GM18907 (cell line): ENCODE measurements at regions not wholly inside any gene's neighbourhood (a gene's known extent, or its start where the extent isn't known, plus 50 kb on each side); places are given as distances from the start of the nearest gene placed in this dataset.
"Not testable (repeated sequence)": the region's sequence is repeated elsewhere in the genome, so short reads cannot be mapped to it uniquely, and the experiment has no call there.

Experiments used
- ATAC-seq: cut with Tn5 transposase; IDR thresholded peaks from one replicate; pipeline ENCODE4 v1.9.1; 2021; ENCODE audit warnings: mild to moderate bottlenecking, moderate library complexity; ENCODE audit not compliant: unreplicated experiment

- ATAC-seq: no peak
Observed at GRCh38 chr17:73834684-73835343, 190.6 kb upstream of the SDK2 start.

DNA sequence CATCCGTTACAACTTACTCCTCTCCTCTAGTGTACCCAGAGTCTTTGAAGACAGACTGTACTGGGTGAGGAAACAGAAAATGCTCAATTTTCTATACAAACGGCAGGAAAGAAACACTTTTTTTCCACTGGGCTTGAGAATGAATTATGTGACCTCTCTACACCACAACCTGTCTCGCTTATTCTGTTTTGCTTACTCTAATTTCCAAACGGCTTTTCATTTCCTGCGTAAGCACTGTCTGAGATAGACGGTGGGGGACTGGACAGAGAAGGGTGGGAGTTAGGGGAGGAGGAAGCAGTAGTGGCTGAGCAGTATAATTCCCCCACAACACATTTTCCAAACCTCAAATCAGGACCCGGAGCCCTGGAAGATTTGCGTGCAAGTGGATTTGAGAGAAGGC is 191.4 kb upstream of the SDK2 start:
- ATAC-seq: no peak

DNA sequence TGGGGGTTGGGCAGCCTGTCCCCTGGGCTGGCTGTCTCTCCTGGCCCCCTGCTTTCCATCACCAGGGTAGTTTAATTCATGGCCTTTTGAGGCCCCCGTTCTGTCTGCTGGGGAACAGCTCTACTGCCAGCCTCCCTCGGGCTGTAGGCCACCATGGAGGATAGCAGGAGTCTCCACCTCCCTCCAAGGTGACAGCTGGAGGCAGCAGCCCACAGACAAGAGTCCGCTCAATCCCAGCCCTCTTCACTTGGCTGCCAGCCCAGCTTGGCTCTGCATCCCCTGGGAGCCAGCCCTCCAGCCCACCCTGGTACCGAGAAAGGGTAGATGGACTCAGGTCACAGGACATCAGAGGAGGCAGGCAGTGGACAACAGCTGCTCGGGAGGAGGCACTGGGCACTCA is 194.6 kb upstream of the SDK2 start:
- no peak for ATAC-seq

DNA sequence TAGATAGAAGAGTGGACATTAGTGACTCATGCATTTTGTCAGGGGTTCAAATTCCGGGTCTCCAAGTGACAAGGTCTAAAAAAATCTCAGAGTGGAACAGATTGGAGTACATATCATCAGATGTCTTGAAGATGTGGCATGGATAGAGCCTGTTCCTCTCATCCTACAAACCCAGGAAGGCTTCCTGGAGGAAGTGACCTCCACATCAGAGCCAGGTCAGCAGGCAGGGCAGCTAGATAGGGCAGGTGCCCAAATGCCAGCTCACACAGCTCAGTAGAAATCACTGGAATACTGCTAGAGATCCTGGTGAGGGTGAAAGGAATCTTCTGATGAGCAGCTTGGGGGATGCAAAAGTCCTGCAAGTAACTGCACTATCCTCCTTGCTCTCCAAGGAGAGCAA is 196.6 kb upstream of the SDK2 start:
- no peak for ATAC-seq

GRCh38 chr17:73841431-73842060 is 197.3 kb upstream of the SDK2 start:
- ATAC-seq: no peak

DNA sequence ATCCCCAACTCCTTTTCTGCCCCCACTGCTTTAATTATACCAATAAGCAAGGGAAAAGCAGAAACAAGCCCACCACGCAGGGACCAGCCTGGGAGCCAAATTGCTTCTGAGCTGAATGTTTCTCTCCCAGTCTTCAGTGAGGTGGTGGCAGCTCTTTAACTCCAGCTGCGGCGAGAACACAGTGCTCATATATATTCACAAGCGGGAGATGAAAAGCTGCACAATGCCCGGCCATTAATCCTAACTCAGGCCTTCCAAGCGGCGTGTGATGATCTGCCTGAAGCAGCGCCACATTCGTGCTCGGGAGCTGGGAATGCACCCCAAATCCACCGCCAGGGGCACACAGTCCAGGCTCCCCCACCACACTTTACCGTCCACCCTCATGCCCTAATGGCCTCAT is 203.7 kb upstream of the SDK2 start:
- ATAC-seq: no peak

DNA sequence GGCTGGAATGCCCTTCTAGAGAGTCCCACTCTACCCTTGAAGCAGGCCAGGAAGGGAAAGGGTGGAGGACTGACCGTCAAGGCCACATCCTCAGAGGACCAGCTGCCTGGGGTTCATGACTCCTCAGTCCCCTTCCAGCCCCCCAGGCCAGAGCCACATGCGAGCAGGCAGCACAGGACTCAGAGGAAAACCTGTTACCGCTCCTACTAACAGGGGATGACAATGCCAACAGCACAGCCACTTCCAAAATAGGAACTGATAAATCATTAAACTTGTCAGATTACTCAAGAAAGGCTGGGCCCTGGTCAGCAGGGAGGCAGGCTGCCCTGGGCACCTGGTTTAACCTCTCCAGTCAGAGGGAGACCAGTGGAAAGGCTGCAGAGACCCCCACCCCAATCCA is 206.2 kb upstream of the SDK2 start:
- no peak for ATAC-seq

DNA sequence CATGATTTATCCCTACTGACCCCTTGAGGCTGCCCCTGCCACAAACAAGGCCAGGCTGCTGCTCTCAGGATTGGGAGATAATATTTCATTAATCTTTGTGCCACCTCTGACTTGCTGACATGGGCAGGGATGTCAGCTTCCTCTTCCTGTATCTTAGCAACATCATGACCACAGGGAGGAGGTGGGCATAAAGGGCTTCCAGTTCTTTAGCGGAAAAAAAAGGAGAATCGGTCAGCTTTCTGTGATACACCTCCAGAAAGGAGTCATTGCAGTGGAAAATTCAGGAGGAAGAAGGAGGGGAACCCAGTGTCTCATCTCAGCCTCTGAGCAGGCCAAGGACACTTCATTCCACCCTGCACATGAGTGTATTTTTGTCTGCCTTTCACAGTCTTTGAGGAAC is 206.8 kb upstream of the SDK2 start:
- no peak for ATAC-seq

- no peak for ATAC-seq
Observed at GRCh38 chr17:73851921-73852320, 207.7 kb upstream of the SDK2 start.

GRCh38 chr17:73855720-73856333 is 211.6 kb upstream of the SDK2 start:
- ATAC-seq: no peak

- no peak for ATAC-seq
Observed at GRCh38 chr17:73856556-73856955, 212.3 kb upstream of the SDK2 start.

DNA sequence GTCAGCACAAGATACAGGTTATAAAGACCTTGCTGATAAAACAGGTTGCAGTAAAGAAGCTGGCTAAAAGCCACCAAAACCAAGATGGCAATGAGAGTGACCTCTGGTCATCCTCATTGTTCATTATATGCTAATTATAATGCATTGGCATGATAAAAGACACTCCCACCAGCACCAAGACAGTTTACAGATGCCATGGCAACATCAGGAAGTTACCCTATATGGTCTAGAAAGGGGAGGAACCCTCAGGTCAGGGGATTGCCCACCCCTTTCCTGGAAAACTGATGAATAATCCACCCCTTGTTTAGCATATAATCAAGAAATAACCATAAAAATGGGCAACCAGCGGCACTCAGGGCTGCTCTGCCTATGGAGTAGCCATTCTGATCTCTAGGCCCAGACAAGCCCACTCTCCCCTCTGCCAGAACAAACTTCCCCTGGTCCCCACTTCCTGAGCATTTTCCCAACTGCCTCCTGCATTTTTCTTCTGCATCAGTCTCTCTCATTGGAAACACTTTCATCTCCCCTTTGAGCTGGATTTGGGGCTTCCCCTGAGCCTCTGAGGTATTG is 215.3 kb upstream of the SDK2 start:
- not testable (repeated sequence) for ATAC-seq

DNA sequence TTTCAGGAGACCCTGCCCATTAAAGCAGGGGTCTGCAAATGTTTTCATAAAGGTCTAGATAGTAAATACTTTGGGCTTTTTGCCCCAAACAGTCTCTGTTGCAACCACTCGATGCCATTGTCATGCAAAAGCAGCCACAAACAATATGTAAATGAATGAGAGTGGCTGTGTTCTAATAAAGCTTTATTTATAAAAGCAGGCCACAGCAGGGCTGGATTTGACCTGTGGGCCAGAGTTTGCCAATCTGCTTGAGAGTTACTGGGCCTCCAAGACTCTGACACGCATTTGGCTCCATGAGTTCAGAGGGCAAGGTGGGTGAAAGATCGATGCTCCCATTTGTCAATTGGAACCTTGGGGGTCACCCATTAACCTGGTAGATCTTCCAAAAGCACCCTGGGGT is 217.3 kb upstream of the SDK2 start:
- ATAC-seq: no peak

DNA sequence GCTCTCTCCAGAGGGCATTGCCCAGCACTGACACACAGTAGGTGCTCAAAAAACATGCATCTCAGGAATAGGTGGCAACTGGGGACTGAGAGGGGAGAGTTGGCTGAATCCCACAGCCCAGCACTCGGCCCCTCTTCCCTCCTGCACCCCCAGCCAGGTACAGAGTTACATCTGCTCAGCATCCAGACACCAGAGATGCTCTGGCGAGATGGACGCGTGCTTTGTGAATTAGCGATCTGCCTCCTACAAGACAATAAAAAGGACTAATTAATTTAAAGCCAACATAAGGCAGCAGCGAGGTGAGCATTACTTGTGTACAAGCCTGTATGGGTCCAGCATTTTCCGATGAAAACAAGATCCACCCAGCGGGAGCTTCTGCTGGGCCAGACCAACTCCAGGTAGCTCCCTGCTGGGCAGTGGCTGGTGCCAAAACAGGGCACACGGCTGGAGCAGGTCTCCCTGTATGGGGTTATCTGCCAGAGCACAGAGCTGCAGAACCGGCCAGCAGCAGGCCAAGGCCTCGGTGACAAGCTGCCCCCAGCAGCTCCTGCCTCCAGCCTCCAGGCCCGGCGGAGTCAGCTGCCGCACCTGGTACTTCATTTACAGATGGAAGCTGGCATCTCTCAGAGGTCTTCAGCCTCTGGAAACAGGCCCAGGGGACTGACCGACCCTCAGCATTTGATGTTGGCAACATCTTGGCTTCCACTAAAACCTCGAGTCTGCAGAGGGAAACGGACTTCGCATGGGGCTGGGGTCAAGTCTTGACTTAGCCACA is 219.7 kb upstream of the SDK2 start:
- ATAC-seq: no peak

GRCh38 chr17:73865831-73866230 is 221.6 kb upstream of the SDK2 start:
- ATAC-seq: no peak

GRCh38 chr17:73867056-73867455 is 222.8 kb upstream of the SDK2 start:
- ATAC-seq: no peak

GRCh38 chr17:73870068-73870467 is 225.8 kb upstream of the SDK2 start:
- ATAC-seq: no peak

GRCh38 chr17:73870473-73870872 is 226.2 kb upstream of the SDK2 start:
- ATAC-seq: no peak

DNA sequence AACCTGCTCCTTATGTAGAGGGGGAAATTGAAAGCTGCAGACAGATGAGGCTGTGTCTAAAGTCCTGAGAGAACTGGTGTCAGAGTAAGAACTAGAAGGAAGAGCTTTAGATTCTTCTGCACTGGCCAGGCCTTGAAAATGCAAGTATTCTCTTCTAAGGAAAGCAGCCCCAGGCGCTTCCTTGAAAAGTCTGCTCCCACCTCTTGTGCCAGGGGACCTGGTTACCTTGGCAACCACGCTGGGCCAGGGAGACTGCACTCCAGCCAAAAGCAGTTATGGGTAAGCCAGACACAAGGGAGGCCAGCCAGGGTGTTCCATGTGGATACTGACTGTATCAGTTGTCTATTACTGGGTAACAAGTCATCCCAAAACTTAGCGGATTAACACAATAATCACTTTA is 228.6 kb upstream of the SDK2 start:
- no peak for ATAC-seq

DNA sequence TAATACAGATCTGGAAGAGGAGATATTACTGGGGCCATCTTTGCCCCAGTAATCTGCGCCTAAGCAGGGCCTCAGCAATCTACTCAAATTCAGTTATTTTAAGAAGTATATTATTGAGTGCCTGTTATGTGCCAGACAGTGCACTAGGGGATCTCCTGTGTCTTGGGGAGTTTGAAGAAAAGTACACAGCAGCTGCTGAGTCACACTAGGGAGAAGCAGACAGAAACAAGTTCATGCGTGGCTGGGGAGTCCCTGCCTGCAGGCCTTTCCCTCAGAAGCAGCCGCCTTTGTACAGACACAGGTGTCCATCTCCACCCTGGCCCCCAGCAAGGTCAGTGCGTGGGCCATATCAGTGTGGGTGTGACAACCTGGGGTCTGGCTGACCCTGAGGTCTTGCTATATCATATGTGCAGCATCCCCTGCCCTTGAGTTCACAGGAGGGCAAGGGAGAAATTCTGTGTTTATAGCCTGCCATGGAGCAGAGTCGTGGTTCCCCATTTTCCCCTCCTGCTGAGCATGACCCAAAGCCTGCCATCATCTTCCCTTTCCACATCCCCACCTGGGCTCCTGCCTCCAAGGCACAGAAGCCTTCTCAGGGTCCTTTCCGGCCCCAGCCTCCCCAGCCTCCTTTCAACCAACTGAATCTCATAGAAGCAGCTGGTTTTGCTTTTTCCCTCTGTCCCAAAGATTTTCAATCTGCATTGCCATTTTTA is 229.9 kb upstream of the SDK2 start:
- peak; percentile 62 for ATAC-seq

GRCh38 chr17:73875346-73875745 is 231.1 kb upstream of the SDK2 start:
- ATAC-seq: no peak
